Hindlimb muscle (tissue), 1 donor: ENCODE measurements at regions not wholly inside any gene's neighbourhood (a gene's known extent, or its start where the extent isn't known, plus 50 kb on each side); places are given as distances from the start of the nearest gene placed in this dataset.
A peak's percentile ranks its signal among the peaks of the same experiment; 100 is the strongest.

Experiments used
- DNase-seq: peaks from one replicate; pipeline ENCODE4 v3.0.0-alpha.2; 2013

DNA sequence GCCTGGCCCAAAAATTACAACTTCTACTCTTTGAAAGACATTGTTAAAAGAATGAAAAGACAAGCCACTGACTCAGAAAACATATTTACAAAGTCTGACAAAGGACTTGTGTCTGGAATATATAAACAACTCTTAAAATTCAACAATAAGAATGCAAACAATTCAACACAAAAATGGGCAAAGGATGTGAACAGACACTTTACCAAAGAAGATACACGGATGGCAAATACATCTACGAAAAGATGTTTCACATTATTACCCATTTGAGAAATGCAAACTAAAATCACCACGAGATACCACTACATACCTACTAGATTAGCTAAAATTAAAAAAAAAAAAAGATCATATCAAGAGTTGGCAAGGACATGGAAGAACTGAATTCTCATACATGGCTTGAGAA, 80.8 kb upstream of the METRNL start:
- no peak for DNase-seq

DNA sequence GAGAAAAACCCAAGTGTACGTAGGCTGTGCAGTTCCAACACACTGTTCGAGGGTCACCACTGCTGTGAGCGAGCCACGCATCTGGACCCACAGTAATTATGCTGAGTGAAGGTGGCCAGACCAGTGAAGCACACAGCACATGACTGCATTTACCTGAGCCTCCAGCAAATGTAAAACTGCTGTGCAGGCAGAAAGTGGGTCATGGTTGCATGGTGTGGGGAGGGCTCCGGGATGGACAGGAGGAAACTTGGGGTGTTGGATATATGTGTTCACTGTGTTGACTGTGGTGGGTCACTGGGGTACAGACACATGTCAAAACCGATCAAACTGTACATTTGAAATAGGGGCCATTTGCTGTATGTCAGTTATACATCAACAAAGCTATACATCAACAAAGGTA, 78.7 kb upstream of the METRNL start:
- no peak for DNase-seq

DNA sequence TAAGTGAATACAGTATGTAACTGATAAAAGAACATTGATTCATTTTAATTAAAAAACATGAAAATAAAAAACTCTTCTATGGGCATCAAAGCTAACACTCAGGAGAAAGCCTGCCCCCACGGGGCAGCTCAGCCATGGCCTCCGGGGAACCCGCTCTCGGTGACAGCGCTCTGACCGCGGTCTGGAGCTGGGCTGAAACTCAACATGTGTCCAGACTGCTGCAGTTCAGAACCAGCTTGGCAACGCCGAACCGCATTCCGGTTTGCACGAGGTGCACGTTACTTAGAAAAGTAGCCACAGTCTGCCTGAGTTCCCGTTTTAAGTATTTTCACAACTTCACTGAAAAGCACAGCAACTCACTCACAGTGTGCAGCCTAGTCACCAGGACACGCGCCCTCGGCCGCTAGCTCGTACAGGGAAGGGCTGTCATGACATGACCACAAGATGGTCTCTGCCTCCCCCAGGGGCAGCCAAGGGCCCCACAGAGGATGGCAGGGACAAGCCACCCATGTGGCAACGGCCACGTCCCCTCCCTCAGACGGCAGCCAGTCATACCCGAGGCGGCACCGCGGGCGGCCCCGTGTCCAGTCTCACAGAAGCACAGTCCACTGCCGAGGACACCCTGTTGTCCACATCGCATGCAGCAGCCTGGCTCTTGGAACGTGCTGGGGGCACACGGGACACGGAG, 77.1 kb upstream of the METRNL start:
- DNase-seq, result no peak

DNA sequence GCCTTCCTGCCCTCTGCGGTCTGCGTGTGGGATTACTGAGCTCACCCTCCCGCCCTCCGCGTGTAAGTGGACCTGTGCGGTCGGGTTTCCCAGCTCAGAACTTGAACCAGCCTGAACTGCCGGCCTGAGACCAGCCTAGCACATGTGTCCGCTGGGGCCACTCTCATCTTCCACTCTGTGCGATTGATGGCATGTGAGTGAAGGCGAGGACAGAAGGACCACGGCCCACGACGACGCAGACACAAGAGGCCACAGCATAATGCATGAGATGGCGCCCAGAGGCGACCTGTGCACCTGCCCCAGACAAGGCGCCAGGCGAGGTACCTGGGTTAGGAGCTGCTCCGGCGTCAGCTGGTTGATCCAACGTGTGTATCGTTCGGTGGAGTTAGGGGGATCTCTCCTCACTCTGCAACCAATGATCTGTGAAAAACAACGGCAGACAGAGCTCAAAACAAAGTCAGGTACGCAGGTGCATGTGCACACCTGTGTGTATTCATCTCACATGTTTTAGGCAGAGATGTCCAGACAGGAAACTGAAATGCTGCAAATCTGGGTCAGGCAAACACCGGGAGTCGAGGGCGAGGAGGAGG, 74.5 kb upstream of the METRNL start:
- no peak for DNase-seq

DNA sequence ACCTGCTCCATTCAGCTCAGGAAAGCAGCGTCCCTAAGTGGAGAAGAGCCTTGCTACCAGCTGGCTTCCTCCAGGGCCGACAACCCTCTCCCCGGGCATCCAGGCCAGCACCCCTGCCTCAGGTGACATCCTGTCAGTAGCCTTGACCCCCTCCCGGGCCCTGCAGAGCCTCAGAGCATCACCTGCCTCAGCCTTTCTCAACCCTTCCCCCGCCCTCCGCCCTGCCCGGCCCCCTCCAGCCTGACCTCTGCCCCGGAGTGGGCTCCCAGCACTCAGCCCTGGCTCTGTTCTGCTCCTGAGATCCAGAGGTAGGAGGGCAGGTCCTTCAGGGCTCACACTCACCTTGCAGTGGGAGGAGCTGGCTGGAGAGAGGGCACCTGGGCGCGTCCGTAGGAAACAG, 73.8 kb upstream of the METRNL start:
- DNase-seq, result no peak

DNA sequence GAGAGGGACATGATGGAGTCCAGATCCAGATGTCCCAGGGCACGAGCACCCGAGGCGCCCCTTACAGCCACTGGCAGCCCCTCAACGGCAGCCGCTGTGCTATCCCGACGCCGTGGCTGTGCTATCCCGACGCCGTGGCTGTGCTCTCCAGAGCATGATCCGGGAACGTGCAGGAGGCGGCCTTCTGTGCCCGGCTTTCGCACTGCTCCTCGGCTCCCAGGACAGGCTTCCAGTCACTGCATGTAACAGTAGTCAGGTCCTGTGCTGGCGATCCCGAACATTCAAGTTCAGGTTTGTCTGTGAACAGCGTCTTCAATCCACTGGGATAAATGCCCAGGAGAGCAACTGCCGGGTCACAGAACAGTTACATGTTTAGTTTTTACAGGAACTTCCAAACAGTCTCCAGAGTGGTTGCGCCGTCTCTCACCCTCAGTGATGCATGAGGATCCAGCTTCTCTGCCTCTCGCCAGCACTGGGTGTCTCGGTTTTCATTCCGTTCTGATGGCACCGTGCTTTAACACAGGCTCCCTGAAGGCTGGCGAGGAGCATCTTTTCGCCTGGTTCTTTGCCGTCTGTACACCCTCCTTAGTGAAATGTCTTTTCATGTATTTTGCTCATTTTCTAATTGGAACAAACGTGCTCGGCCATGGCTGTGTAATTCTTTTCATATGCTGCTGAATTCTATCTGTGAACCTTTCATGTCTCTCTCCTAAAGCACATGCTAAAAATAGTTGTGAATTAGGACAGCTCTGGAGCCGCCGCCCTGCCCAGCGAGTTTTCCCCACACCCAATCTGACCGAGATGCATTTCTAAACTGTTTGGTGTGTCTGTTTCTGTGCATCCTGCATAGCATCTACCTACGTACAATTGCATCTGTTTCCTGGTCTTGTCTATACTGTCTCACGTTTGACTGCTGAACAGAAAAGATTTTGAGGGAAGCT, 72.6 kb upstream of the METRNL start:
- no peak for DNase-seq

DNA sequence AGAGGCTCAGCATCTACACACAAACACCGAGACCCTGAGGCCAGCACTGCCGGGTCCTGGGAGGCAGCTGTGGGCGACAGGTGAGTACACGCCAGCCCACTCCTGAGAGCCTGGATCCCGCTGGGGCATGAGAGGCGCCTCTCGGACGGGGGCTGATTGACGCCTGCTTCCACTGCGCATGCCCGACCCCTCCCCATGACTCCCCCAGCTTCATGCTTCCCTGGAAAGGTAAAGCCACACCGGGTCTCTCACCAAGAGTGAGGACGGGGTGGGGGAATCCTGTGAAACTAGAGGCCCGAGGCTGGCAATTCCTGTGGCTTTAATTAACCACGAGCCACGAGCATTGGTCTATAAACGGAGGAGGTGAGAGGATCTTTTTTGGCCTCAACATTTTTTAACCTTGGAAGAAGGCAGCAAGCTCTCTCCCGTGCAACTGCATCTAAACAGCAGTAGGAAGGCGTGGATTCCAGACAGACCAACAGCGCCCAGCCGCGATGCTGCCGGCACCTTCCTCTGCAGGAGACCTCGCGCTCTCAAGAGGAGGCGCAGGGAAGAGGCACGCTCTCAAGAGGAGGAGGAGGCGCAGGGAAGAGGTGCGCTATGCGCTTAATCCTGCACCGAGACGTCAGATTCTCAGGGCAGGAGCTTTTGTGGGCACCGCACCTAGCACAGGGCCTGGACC, 71.8 kb upstream of the METRNL start:
- no peak for DNase-seq

DNA sequence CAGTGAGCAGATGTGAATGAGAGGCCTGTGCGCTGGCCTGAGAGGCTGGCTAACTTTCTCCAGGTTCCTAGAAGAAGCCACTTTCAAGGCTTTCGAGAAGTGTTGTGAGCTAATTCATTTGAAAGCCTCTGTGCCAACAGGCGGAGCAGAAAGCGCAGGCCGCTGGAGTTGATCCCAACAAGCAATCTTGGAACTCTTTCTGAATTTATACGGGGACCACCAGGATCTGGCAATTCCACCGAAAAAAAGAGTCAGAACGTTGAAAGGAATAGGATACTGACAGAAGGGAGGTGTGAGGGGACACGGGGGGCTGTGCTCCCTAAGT, 71.3 kb upstream of the METRNL start:
- no peak for DNase-seq

DNA sequence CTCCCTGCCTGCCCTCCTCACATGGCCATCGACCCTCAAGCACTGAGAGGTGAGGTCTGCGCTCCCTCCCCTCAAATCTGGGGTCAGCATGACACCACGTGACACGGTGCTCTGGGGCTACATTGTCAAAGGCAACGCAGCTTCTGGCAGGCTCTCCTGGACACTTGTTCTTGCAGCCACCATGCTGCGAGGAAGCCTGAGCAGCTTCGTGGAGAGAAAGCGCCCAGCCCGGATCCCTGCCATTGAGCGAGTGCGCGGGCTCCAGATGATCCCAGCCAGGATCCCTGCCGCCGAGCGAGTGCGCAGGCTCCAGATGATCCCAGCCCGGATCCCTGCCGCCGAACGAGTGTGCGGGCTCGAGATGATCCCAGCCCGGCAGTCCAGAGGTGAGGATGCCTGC, 70.9 kb upstream of the METRNL start:
- no peak for DNase-seq

DNA sequence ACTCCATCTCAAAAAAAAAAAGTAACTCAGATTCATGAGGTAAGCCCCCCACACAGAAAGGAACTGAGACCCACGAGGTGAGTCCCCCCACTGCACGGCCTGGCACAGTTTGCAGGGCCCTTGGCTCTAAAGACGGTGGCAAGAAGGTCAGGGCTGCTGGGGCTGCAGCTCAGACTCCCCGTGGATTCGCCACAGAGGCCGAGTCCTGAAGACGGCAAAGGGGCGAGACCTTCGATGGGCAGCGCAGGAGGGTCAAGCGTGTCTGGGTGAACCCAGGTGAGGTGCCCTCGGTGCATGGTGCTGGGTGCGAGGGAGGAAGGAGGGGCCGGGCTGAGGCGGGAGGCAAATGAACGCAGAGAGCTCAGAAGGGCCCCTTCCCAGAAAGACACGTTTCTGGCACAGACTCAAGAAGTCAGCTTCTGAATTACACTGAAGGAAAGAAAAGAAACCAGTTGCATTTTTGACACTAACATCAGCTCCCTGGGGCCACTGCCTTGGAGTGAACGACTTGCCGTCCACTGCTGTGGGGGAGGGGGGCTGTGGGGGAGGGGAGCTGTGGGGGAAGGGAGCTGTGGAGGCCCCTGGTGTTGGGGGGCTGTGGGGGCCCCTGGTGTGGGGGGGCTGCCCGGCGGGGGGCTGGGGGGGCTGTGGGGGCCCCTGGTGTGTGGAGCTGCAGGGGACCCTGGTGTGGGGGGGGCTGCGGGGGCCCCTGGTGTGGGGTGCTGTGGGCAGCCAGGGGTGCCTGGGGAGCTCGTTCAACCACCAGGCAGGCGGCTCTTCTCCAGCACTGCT, 69.8 kb upstream of the METRNL start:
- DNase-seq, result no peak

DNA sequence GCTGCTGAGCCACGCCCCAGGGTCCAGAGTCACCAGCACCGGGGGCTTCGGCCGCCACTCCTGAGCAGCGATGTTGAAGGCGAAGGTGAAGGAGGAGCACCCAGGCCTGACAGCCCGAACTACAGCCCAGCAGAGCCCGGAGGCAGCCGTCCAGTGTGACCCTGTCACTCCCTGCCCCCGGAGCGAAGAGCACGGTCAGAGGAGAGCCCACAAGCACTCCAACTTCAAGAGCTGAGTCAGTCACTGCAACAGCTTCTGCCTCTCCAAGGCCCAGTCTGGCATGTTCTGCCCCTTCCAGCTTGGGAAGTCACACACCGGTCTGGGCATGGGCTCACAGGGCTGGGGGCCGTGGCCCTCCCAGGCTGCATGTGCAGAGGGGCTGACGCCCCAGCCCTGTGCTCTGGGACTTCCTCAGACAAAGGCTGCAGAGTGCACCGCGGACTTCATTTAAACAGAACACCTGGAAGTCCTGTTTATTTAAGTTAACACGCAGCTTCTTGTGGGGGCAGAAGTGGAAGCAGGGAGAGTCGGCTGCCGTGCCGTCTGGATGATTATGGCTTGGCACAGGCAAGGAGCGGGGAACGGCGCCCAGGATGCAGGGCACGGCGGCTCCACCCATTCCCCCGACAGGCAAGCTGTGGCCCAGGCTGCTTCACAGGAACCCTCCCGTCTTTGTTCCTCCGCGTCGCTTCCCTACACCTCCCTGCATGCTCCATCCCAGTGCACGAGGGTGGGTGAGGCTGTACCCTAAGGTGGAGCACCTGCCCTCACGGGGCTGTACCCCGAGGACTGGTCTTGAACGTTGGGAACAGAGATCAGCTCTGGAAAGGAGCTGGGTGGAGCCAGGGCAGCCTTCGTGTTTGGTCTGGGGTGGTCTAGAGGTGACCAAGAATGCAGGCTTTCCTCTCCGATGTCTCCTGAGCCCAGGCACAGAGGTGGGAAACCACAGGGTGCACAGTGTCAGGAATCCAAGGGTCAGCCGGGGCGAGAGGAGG, 68.9 kb upstream of the METRNL start:
- DNase-seq, result no peak

DNA sequence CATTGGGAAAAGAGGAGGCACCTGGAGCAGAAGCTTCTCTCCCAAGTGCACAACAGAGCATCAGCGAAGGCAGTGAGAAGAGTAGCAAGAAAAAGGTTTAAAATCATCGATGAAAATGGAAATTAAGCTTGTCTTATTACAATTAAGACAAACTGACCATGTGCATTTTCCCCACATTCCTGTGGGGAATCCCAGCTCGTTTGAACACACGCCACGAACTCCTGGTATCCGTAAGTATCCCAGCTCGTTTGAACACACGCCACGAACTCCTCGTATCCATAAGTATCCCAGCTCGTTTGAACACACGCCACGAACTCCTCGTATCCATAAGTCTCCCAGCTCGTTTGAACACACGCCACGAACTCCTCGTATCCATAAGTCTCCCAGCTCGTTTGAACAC, 67.7 kb upstream of the METRNL start:
- DNase-seq, result peak; percentile 18

DNA sequence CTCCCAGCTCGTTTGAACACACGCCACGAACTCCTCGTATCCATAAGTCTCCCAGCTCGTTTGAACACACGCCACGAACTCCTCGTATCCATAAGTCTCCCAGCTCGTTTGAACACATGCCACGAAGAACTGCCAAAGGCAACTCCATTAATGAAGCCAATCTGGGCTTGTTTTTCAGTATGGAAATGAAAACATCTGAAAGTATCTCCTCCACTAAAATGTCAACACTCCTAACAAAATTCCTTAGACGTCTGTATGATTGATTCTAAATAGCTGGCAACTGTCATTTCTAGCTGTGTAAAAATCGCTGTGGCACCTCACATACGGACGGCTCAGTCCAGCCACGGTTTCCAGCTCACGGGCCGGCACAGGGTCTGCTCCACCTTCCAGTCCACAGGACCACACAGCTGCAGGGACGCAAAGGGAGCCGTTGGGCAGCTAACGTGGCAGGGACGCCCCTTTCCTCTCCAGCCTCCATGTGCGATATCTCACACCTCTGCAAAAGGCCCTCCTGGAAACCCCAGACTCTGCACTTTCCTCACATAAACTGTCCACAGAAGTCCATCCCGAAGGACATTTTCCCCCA, 67.1 kb upstream of the METRNL start:
- no peak for DNase-seq

DNA sequence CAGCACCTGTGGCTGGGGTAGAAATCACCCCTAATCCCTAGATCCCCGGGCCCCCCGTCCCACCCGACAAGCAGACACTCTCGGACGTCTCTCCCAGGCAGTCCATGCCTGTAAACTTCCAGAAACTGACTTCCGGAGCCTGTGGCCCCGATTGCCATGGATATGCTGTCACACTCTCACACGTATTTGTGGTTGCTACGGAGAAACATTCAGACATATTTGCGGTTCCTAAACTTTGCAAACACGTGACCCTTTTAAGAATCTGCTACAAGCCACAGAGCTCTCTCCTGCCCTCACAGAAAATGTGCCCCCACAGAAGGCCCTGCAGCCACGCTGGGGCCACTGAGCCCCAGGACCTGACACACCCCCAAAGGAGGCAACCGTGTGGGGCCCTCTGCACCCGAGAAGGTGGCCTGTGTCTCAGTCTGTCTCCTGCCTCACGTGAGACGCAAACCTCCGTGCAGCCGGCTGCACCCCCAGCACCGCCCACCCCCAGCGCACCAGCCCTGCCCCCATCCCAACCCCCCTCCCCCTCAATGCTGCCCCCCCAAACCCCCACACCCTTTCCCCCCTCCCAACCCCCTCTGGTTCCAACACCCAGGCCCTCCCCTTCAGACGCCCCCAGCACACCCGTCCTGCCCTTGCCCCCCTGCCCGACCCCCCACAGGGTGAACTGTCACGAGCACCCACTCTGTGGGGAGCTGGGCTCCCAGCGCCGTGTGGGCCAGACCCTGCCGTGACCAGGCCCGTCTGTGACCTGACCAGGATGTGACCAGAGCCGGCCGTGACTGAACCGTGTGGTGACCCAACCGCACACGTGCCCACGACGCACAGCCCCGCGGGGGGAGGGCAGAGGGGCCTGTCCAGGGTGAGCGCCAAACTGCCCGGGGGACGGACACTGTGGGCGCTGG, 66.3 kb upstream of the METRNL start:
- peak; percentile 20 for DNase-seq

DNA sequence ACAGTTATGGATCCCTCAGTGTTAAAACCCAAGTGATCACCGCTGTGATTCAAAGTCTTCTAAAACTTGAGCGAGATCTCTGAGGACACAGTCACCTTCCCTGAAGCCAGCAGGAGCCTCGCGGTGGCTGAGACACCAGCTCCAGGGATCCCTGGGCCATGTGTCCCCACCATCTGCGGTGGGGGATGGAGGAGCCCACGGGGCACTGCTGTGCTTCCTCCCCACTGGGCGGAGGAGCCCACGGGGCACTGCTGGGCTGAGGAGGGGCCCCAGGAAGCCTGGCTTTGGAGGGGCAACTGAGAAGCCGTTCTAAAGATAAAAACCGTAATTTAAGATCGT, 65.7 kb upstream of the METRNL start:
- no peak for DNase-seq

DNA sequence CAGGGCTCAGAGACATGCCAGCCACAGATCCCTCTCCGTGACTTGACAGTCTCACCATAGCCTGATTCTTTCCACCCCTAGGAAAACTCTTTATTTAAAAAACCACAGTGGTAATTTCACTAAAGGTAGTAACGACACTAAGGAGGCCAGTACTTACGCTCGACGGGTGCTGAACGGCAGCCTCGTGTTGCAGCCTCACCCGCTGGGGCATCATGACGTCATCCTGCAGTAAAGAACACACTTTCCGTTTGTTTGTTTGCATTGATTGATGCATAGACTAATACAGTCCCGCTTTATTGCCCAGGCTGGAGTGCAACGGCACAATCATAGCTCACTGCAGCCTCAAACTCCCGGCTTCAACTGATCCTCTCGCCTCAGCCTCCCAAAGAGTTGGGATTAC, 65.1 kb upstream of the METRNL start:
- DNase-seq, result no peak

DNA sequence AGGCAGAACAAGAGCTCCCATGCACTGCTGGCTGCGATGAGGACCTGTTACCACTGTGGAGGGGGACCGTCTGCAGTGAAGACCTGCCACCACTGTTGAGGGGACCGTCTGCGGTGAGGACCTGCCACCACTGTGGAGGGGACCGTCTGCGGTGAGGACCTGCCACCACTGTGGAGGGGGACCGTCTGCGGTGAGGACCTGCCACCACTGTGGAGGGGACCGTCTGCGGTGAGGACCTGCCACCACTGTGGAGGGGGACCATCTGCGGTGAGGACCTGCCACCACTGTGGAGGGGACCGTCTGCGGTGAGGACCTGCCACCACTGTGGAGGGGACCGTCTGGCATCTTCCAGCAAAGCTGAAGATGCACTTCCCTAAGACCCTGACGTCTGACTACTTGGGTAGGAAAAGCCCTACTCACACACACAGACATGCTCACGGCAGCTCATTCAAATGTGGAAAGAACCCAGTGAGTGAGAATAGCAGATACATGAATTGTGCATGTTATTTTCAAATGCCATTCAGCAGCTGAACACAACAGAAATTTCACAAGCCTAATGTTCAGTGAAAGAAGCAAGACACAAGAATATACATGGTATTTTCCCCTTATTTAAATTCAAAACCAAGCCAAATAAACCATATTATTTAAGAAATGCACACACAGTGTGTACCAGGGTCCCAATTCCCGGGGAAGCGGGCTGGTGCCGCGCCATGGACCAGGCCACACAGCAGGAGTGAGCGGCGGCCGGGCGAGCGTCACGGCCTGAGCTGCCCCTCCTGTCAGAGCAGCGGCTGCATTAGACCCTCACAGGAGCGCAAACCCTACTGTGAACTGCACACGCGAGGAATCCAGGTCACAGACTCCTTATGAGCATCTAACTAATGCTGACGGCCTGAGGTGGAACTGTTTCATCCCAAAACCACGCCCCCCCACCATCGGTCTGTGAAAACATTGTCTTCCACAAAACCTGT, 64.2 kb upstream of the METRNL start:
- no peak for DNase-seq

DNA sequence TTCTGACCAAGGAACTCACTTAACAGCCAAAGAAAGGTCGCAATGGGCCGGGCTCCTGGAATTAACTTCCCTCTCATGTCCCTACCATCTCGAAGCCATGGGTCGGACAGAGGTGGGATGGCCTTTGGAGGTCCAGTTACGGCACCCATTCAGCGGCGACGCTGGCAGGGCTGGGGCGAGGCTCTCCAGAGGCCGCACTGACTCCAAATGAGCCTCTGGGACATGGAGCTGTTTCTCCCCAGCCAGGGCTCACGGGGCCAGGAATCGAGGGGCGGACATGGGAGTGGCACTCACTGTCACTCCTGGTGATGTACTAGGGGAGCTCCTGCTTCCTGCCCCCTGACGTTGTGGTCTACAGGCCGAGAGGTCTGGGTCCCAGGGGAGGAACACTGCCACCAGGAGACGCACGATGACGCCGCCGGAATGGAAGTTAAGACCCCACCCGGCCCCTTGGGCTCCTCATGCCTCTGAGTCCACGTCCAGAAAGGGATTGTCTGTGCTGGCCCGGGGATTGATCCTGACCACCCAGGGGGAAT, 60.7 kb upstream of the METRNL start:
- no peak for DNase-seq
